ENCODE measurements at regions not wholly inside any gene's neighbourhood (a gene's known extent, or its start where the extent isn't known, plus 50 kb on each side); places are given as distances from the start of the nearest gene placed in this dataset.
A peak's percentile ranks its signal among the peaks of the same experiment; 100 is the strongest.

- TF ChIP-seq FOSL1 (IDR thresholded peaks at IDR 0.05; ENCODE audit: low read depth) (peak; percentile 99), CBX3 (IDR thresholded peaks at IDR 0.05; ENCODE audit: low read depth) (peak; percentile 98)
These were observed 304.0 kb downstream of the HHIPL2 start (continued) for GRCh38 chr1:222243902-222244301.

DNA sequence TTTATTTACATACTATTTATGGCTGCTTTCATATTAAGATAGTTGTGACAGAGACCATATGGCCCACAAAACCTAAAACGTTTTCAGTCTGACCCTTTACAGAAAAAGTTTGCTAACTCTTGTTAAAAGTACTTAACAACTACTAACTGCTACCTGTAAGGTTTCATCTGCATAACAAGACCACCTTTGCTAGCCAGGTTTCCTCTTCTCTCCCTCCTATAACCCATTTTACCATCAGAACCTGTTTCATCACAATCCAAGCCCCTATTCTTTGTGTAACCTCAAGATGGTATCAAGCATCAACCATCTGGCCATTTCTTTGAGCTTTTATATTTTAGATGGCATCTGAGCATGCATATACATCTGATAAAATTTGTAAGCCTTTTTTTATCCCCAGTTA, 305.4 kb downstream of the HHIPL2 start:
- no peak overlapping the region for H2AFZ ChIP-seq (ENCODE audit: low read depth, low read length, poor library complexity, severe bottlenecking)
- CTCF ChIA-PET, result no interaction called here
- no peaks in the 10 kb centered on the region for H3K27me3 ChIP-seq (ENCODE audit: insufficient read depth, low read length)
- DNase-seq (ENCODE audit: low read depth, low spot score) (no peak), ATAC-seq (no peak)
- no peak overlapping the region for H3K9ac ChIP-seq (ENCODE audit: low read length)
- peaks cover 11 to 22% of the 10 kb centered on the region in 2 experiments for H3K4me1 ChIP-seq (ENCODE audit: control insufficient read depth in 1 of 2, insufficient read depth in 2 of 2, low read length in 2 of 2)
- RAD21 ChIA-PET (ENCODE audit: low non-redundant PET in 1 of 2, low total read pairs in 2 of 2, uncharacterized antibody in 2 of 2, unreplicated experiment in 2 of 2), result no interaction called here
- H3K79me2 ChIP-seq (ENCODE audit: insufficient read depth, low read length), result no peaks in the 10 kb centered on the region
- no TSS peak for BruUV-seq (replicated peaks)
- POLR2A ChIA-PET, result no interaction called here
- H3K9me3 ChIP-seq (ENCODE audit: control insufficient read depth in 1 of 2, insufficient read depth in 1 of 2, low read depth in 1 of 2, low read length in 2 of 2), result no peaks in the 10 kb centered on the region
- no peak overlapping the region for H3K27ac ChIP-seq (ENCODE audit: low read depth, low read length)
- no peak for TF ChIP-seq POLR2A (IDR thresholded peaks at IDR 0.05; ENCODE audit: borderline replicate concordance, extremely low read depth, insufficient read depth, insufficient read length)
- H3K4me2 ChIP-seq (ENCODE audit: low read length), result no peak overlapping the region
- intact Hi-C loops (cut with micrococcal nuclease), result no loop called here
- H3K36me3 ChIP-seq (ENCODE audit: control insufficient read depth in 1 of 2, insufficient read depth in 2 of 2, low read length in 2 of 2), result no peaks in the 10 kb centered on the region
- H4K20me1 ChIP-seq (ENCODE audit: insufficient read depth), result no peaks in the 10 kb centered on the region
- H3K9me2 ChIP-seq (ENCODE audit: insufficient read depth), result no peaks in the 10 kb centered on the region
- no peak overlapping the region for H3K4me3 ChIP-seq (replicated peaks in 1 of 2; ENCODE audit: low read depth in 1 of 2, low read length in 2 of 2)

DNA sequence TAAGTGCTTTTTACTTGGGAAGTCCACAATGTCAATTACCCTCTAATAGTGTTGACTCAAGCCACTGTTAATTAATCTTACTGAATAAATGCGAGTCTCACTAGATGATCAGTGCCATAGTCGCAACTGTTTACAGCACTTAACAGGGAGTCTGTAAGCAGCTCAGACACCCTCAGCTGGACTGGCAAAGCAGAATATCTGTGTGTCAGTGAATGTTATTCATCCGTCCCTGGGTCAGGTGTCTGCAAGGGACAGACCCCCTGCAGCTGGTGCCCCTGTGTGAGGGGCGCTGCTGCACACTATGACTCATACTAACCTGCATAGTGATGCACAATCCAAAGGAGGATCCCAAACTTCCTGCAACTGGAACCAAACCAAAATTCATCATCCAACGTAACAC, 306.5 kb downstream of the HHIPL2 start:
- H3K27me3 ChIP-seq (ENCODE audit: insufficient read depth, low read length), result no peaks in the 10 kb centered on the region
- BruUV-seq (replicated peaks), result no TSS peak
- 0 out of 2 replicates have a peak, but pooled peaks have one; percentile 11 for TF ChIP-seq FOSL1 (IDR thresholded peaks at IDR 0.05; ENCODE audit: low read depth)
- TF ChIP-seq JUND (IDR thresholded peaks at IDR 0.05), result 0 out of 2 replicates have a peak, but pooled peaks have one; percentile 13
- TF ChIP-seq, protein P1, sequence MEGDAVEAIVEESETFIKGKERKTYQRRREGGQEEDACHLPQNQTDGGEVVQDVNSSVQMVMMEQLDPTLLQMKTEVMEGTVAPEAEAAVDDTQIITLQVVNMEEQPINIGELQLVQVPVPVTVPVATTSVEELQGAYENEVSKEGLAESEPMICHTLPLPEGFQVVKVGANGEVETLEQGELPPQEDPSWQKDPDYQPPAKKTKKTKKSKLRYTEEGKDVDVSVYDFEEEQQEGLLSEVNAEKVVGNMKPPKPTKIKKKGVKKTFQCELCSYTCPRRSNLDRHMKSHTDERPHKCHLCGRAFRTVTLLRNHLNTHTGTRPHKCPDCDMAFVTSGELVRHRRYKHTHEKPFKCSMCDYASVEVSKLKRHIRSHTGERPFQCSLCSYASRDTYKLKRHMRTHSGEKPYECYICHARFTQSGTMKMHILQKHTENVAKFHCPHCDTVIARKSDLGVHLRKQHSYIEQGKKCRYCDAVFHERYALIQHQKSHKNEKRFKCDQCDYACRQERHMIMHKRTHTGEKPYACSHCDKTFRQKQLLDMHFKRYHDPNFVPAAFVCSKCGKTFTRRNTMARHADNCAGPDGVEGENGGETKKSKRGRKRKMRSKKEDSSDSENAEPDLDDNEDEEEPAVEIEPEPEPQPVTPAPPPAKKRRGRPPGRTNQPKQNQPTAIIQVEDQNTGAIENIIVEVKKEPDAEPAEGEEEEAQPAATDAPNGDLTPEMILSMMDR (IDR thresholded peaks at IDR 0.05 in 2 of 3, conservative IDR thresholded peaks at IDR 0.05 in 1 of 3; ENCODE audit: borderline replicate concordance in 1 of 3, insufficient read depth in 1 of 3, low read depth in 2 of 3, low read length in 2 of 3), result no peak
- no peaks in the 10 kb centered on the region for H3K9me3 ChIP-seq (ENCODE audit: control insufficient read depth in 1 of 2, insufficient read depth in 1 of 2, low read depth in 1 of 2, low read length in 2 of 2)
- DNase-seq (ENCODE audit: low read depth, low spot score), result no peak
- H3K4me1 ChIP-seq (ENCODE audit: control insufficient read depth in 1 of 2, insufficient read depth in 2 of 2, low read length in 2 of 2), result peaks cover 11 to 22% of the 10 kb centered on the region in 2 experiments
- H3K79me2 ChIP-seq (ENCODE audit: insufficient read depth, low read length), result no peaks in the 10 kb centered on the region
- RAD21 ChIA-PET (ENCODE audit: low non-redundant PET in 1 of 2, low total read pairs in 2 of 2, uncharacterized antibody in 2 of 2, unreplicated experiment in 2 of 2), result no interaction called here
- H3K4me3 ChIP-seq (replicated peaks in 1 of 2; ENCODE audit: low read depth in 1 of 2, low read length in 2 of 2), result no peak overlapping the region
- no peaks in the 10 kb centered on the region for H4K20me1 ChIP-seq (ENCODE audit: insufficient read depth)
- H3K9me2 ChIP-seq (ENCODE audit: insufficient read depth), result no peaks in the 10 kb centered on the region
- H3K9ac ChIP-seq (ENCODE audit: low read length), result no peak overlapping the region
- H2AFZ ChIP-seq (ENCODE audit: low read depth, low read length, poor library complexity, severe bottlenecking), result no peak overlapping the region
- H3K36me3 ChIP-seq (ENCODE audit: control insufficient read depth in 1 of 2, insufficient read depth in 2 of 2, low read length in 2 of 2), result no peaks in the 10 kb centered on the region
- CTCF ChIA-PET, result no interaction called here
- POLR2A ChIA-PET, result no interaction called here
- intact Hi-C loops (cut with micrococcal nuclease), result no loop called here
- H3K27ac ChIP-seq (ENCODE audit: low read depth, low read length), result no peak overlapping the region
- no peak for ATAC-seq
- H3K4me2 ChIP-seq (ENCODE audit: low read length), result no peak overlapping the region

Measured in HCT116 (cell line).